K562 (cell line): ENCODE measurements at regions not wholly inside any gene's neighbourhood (a gene's known extent, or its start where the extent isn't known, plus 50 kb on each side); places are given as distances from the start of the nearest gene placed in this dataset.
A peak's percentile ranks its signal among the peaks of the same experiment; 100 is the strongest.

Experiments
- CCAR2 ChIP-seq: fragments of 200-400 bp; formaldehyde crosslinking; IDR thresholded peaks from 2 replicates; pipeline ENCODE4 v1.6.1; 2017; ENCODE audit warnings: mild to moderate bottlenecking, low read depth, low read length
- CREB1 ChIP-seq, 2 experiments: sonication (generic) in 1 of 2; formaldehyde crosslinking in 1 of 2; IDR thresholded peaks; 2 replicates each; pipeline versions ENCODE4 v1.6.1 to v1.8.0; 2012 to 2022; ENCODE audit warnings: inconsistent platforms in 1 of 2, mild to moderate bottlenecking in 1 of 2, missing genetic modification reagents in 1 of 2, moderate library complexity in 1 of 2
- CTCF ChIP-seq, 3 experiments: IDR thresholded peaks in 2 of 3; conservative IDR thresholded peaks in 1 of 3; 2 replicates each; pipeline ENCODE4 v1.5.1; 2011 to 2012; ENCODE audit warnings: low read length in 3 of 3, mild to moderate bottlenecking in 3 of 3, control low read depth in 2 of 3, improper control_type of control experiment in 1 of 3, inconsistent platforms in 1 of 3, low read depth in 1 of 3, mixed read lengths in 1 of 3, moderate library complexity in 1 of 3; ENCODE audit not compliant: insufficient read depth in 2 of 3
- KLF6 ChIP-seq: fragments of 250-450 bp; sonication (Bioruptor Pico); IDR thresholded peaks from 2 replicates; pipeline ENCODE4 v1.4.0; 2020; ENCODE audit warnings: mild to moderate bottlenecking, moderate library complexity, borderline replicate concordance
- MXI1 ChIP-seq: IDR thresholded peaks from 2 replicates; pipeline ENCODE4 v1.6.1; 2011; ENCODE audit warnings: low read depth, mild to moderate bottlenecking, improper control_type of control experiment, low read length
- SAFB2 ChIP-seq: fragments of 200-400 bp; formaldehyde crosslinking; IDR thresholded peaks from 2 replicates; pipeline ENCODE4 v1.6.1; 2018; ENCODE audit warnings: borderline replicate concordance, low read length, low read depth, moderate library complexity; ENCODE audit not compliant: severe bottlenecking
- SMAD2 ChIP-seq: fragments of 150-350 bp; IDR thresholded peaks from 2 replicates; pipeline ENCODE4 v1.6.1; 2014; ENCODE audit warnings: low read depth, mild to moderate bottlenecking, low read length
- YBX1 ChIP-seq: fragments of 450-650 bp; IDR thresholded peaks from 2 replicates; pipeline ENCODE4 v1.7.1; 2016; ENCODE audit warnings: mild to moderate bottlenecking
- ZC3H4 ChIP-seq: sonication (generic); formaldehyde crosslinking; IDR thresholded peaks from 2 replicates; pipeline ENCODE4 v1.9.0; 2021; ENCODE audit warnings: missing genetic modification reagents, borderline replicate concordance

GRCh38 chr7:96596120-96596826 lies 113.4 kb downstream of the SEM1 start (continued):
- TF ChIP-seq KLF6 (CRISPR knock-in tag) = no peak
- no peak for TF ChIP-seq MXI1
- no peak for TF ChIP-seq CREB1 (IDR thresholded peaks at IDR 0.05)
- TF ChIP-seq CREB1 (CRISPR knock-in tag; IDR thresholded peaks at IDR 0.05) = no peak
- TF ChIP-seq SAFB2 = no peak
- no peak for TF ChIP-seq YBX1
- no peak for TF ChIP-seq CCAR2
- no peak for TF ChIP-seq SMAD2
- peak; percentile 21 to 31 (median 26); a peak in 2 of 6 replicates for TF ChIP-seq CTCF (IDR thresholded peaks at IDR 0.05 in 2 of 3, conservative IDR thresholded peaks at IDR 0.05 in 1 of 3; ENCODE audit: insufficient read depth in 2 of 3, low read depth in 1 of 3, low read length in 3 of 3)
- no peak for TF ChIP-seq ZC3H4 (CRISPR knock-in tag)
- TF ChIP-seq, all 486 proteins: peak for 3
